Thyroid gland (tissue), 4 donors: ENCODE measurements at regions not wholly inside any gene's neighbourhood (a gene's known extent, or its start where the extent isn't known, plus 50 kb on each side); places are given as distances from the start of the nearest gene placed in this dataset.

Source experiments
- DNase-seq, 2 donors: peaks; one replicate each; pipeline ENCODE4 v3.0.0-alpha.2; 2019
- H3K27ac ChIP-seq, 3 donors: fragments of 200-600 bp; sonication (generic); 1 replicate in 2 of 3; 2 replicates in 1 of 3; pipeline ENCODE4 v1.5.1; 2016 to 2019; ENCODE audit warnings: mild to moderate bottlenecking in 1 of 3, moderate library complexity in 1 of 3
- H3K27me3 ChIP-seq: fragments of 200-600 bp; sonication (generic); one replicate; pipeline ENCODE4 v1.5.1; 2019
- H3K36me3 ChIP-seq, 2 donors: fragments of 200-600 bp; sonication (generic); one replicate each; pipeline ENCODE4 v1.5.1; 2016 to 2019
- H3K4me1 ChIP-seq, 2 donors: fragments of 200-600 bp; sonication (generic); one replicate each; pipeline ENCODE4 v1.5.1; 2017 to 2019
- H3K4me3 ChIP-seq, 3 donors: fragments of 200-600 bp; sonication (generic); replicated peaks in 1 of 3; 1 replicate in 2 of 3; 2 replicates in 1 of 3; pipeline ENCODE4 v1.5.1; 2016; ENCODE audit warnings: mild to moderate bottlenecking in 1 of 3
- H3K9me3 ChIP-seq: fragments of 200-600 bp; sonication (generic); one replicate; pipeline ENCODE4 v1.5.1; 2017
- POLR2A ChIP-seq, 2 donors: fragments of 450-650 bp; IDR thresholded peaks; one replicate each; pipeline ENCODE4 v1.6.1; 2017; ENCODE audit warnings: antibody characterized with exemption in 2 of 2, mild to moderate bottlenecking in 2 of 2, moderate library complexity in 1 of 2
- WGBS, 2 donors: methylation state at CpG; one replicate each; pipeline ENCODE4 v1.1.5; 2017; 5-methylcytosine and 5-hydroxymethylcytosine counted together
- intact Hi-C: fragments of 100-400 bp; cut with DNase I; formaldehyde crosslinking; loops from one replicate; pipeline ENCODE4 v1.15.1; 2023
- TF ChIP-seq, protein P1 (sequence below), 6 experiments: fragments of 200-600 bp in 3 of 6; fragments of 450-650 bp in 3 of 6; sonication (generic) in 3 of 6; IDR thresholded peaks; one replicate each; pipeline ENCODE4 v1.5.1; 2016 to 2019; ENCODE audit warnings: antibody characterized with exemption in 6 of 6, mild to moderate bottlenecking in 2 of 6, inconsistent platforms in 1 of 6, moderate library complexity in 1 of 6

DNA sequence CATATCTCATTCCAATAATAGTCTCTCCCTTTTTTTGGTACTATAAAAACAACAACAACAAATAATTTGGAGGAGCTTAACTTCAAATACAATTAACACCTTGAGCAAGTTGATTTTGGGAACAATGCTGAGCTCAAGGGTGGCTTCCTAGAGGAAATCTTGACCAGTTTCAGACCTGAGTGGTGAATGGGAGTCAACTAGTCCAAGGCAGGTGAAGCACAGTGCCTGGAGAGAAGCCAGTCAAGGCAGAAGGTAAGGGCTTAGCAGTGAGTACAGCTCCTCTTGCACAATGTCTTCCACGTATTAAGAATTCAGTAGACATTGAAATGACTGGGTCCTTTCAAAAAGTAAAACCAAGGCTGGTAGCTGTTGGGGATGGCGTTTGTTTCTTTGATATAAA is 444.8 kb downstream of the ATP23 start:
- Histone ChIP-seq H3K4me3 (no peak overlapping the region), H3K27ac (no peak overlapping the region), H3K4me1 (no peaks in the 10 kb centered on the region), H3K27me3 (no peaks in the 10 kb centered on the region), H3K9me3 (no peaks in the 10 kb centered on the region), H3K36me3 (no peaks in the 10 kb centered on the region)
- 75 to 78% methylated on average over 2 of the region's 2 CpGs for WGBS, 2 donors
- DNase-seq: no peak
- TF ChIP-seq, protein P1, sequence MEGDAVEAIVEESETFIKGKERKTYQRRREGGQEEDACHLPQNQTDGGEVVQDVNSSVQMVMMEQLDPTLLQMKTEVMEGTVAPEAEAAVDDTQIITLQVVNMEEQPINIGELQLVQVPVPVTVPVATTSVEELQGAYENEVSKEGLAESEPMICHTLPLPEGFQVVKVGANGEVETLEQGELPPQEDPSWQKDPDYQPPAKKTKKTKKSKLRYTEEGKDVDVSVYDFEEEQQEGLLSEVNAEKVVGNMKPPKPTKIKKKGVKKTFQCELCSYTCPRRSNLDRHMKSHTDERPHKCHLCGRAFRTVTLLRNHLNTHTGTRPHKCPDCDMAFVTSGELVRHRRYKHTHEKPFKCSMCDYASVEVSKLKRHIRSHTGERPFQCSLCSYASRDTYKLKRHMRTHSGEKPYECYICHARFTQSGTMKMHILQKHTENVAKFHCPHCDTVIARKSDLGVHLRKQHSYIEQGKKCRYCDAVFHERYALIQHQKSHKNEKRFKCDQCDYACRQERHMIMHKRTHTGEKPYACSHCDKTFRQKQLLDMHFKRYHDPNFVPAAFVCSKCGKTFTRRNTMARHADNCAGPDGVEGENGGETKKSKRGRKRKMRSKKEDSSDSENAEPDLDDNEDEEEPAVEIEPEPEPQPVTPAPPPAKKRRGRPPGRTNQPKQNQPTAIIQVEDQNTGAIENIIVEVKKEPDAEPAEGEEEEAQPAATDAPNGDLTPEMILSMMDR (IDR thresholded peaks at IDR 0.05): no peak
- intact Hi-C loops: no loop called here

DNA sequence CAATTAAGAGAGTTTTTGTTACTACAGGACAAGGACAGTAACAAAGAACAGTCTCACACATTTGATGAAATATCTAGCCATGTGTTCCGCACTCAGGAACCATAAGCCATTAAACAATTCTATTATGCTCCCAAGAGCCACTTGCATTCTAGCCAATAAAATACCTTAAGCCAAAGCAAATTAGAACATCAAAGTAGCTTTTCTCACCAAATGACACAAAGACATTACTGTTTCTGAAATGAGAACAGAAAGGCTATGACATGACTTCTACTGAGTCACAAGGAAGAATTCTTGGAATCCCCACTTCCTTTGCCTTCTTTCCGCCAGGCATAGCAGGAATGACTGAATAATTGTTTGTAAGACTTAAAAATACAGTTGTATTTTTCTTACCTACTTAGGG is 445.8 kb downstream of the ATP23 start:
- no peak for DNase-seq
- no peaks in the 10 kb centered on the region for H3K36me3 ChIP-seq
- intact Hi-C loops: no loop called here
- H3K4me1 ChIP-seq: no peaks in the 10 kb centered on the region
- H3K9me3 ChIP-seq: no peaks in the 10 kb centered on the region
- no peak overlapping the region for H3K4me3 ChIP-seq
- 70 to 96% methylated on average over 2 of the region's 2 CpGs for WGBS, 2 donors
- no peak overlapping the region for H3K27ac ChIP-seq
- H3K27me3 ChIP-seq: no peaks in the 10 kb centered on the region
- no peak for TF ChIP-seq POLR2A (IDR thresholded peaks at IDR 0.05)
- TF ChIP-seq, protein P1 (IDR thresholded peaks at IDR 0.05): no peak

DNA sequence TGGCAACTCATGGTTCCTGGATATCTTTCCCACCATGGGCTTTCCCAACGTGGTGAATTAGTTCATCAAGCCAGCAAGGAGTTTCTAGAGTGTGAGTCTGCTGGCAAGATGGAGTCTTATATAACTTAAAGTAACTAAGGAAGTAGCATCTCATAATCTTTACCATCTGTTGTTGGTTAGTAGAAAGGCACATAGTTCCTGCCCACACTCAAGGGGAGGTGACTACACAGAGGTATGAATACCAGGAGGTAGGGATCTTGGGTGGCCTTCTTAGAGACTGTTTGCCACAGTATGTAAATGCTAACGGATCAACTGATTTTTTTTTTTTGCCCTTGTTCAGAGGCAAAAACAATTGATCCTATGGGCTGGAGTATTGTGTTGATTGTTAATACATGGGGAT is 446.9 kb downstream of the ATP23 start:
- Histone ChIP-seq H3K27me3 (no peaks in the 10 kb centered on the region), H3K4me3 (no peak overlapping the region), H3K4me1 (no peaks in the 10 kb centered on the region), H3K36me3 (no peaks in the 10 kb centered on the region), H3K9me3 (no peaks in the 10 kb centered on the region), H3K27ac (no peak overlapping the region)
- WGBS, 2 donors: 76 to 92% methylated on average over 2 of the region's 2 CpGs
- no peak for DNase-seq
- no peak for TF ChIP-seq POLR2A (IDR thresholded peaks at IDR 0.05)
- TF ChIP-seq, protein P1 (IDR thresholded peaks at IDR 0.05): no peak
- intact Hi-C loops: no loop called here

DNA sequence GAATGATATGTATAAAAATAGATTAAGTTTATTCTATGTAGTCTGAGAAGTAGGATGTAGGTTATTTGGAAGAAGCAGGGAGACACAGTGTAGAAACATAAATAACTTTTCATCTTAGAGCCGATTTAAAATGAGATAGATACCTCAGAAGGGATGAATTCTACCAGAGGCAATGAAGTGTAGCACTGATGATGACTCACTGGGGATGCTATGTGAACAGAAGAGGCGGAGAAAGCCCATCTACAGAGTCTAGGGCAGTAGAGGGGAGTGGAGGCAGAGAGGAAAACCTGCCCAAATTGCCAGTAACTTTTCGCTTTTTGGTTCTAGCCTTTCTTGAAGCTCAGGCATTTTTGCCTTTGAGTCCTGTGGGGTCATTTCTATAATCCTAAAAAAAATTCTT is 451.8 kb downstream of the ATP23 start:
- no peak overlapping the region for H3K4me3 ChIP-seq
- no peak for TF ChIP-seq POLR2A (IDR thresholded peaks at IDR 0.05)
- TF ChIP-seq, protein P1 (IDR thresholded peaks at IDR 0.05): no peak
- 91 to 94% methylated on average over 3 of the region's 3 CpGs for WGBS, 2 donors
- no peak overlapping the region for H3K27ac ChIP-seq
- H3K36me3 ChIP-seq: no peaks in the 10 kb centered on the region
- no peaks in the 10 kb centered on the region for H3K9me3 ChIP-seq
- intact Hi-C loops: no loop called here
- no peaks in the 10 kb centered on the region for H3K27me3 ChIP-seq
- H3K4me1 ChIP-seq: no peaks in the 10 kb centered on the region
- DNase-seq: no peak

DNA sequence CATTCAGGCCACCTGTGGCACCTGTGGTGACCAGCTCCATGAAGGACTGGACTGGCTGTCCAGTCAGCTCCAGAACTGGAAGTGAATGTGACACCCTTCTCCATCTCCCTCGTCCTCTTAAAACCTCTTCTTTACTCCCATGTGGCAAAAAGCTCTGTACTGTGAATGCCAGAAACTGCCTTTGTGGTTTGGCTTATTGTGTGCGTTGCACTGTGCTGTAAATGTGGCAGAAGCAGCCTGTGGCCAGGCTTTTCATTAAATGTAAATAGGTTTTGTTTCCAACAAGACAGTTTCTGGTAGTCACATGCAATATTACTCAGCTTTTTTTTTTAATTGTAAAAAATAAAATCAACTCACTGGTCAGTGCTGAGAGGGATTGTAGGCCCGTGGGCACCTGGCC is 453.7 kb downstream of the ATP23 start:
- no peak overlapping the region for H3K4me3 ChIP-seq
- intact Hi-C loops: no loop called here
- WGBS, 2 donors: 87 to 95% methylated on average over 3 of the region's 3 CpGs

More for the DNA sequence above, 453.7 kb downstream of the ATP23 start:
- TF ChIP-seq, protein P1 (IDR thresholded peaks at IDR 0.05): no peak
- no peak for TF ChIP-seq POLR2A (IDR thresholded peaks at IDR 0.05)
- H3K36me3 ChIP-seq: no peaks in the 10 kb centered on the region
- no peak overlapping the region for H3K27ac ChIP-seq
- no peaks in the 10 kb centered on the region for H3K9me3 ChIP-seq
- no peak for DNase-seq
- H3K4me1 ChIP-seq: no peaks in the 10 kb centered on the region
- H3K27me3 ChIP-seq: no peaks in the 10 kb centered on the region
